Thyroid gland (tissue), 4 donors: ENCODE measurements at regions not wholly inside any gene's neighbourhood (a gene's known extent, or its start where the extent isn't known, plus 50 kb on each side); places are given as distances from the start of the nearest gene placed in this dataset.
"Not testable (repeated sequence)": the region's sequence is repeated elsewhere in the genome, so short reads cannot be mapped to it uniquely, and the experiment has no call there.

ENCODE experiments used
- DNase-seq, 2 donors: peaks; one replicate each; pipeline ENCODE4 v3.0.0-alpha.2; 2019
- H3K27ac ChIP-seq, 3 donors: fragments of 200-600 bp; sonication (generic); 1 replicate in 2 of 3; 2 replicates in 1 of 3; pipeline ENCODE4 v1.5.1; 2016 to 2019; ENCODE audit warnings: mild to moderate bottlenecking in 1 of 3, moderate library complexity in 1 of 3
- H3K27me3 ChIP-seq: fragments of 200-600 bp; sonication (generic); one replicate; pipeline ENCODE4 v1.5.1; 2019
- H3K36me3 ChIP-seq, 2 donors: fragments of 200-600 bp; sonication (generic); one replicate each; pipeline ENCODE4 v1.5.1; 2016 to 2019
- H3K4me1 ChIP-seq, 2 donors: fragments of 200-600 bp; sonication (generic); one replicate each; pipeline ENCODE4 v1.5.1; 2017 to 2019
- H3K4me3 ChIP-seq, 3 donors: fragments of 200-600 bp; sonication (generic); replicated peaks in 1 of 3; 1 replicate in 2 of 3; 2 replicates in 1 of 3; pipeline ENCODE4 v1.5.1; 2016; ENCODE audit warnings: mild to moderate bottlenecking in 1 of 3
- H3K9me3 ChIP-seq: fragments of 200-600 bp; sonication (generic); one replicate; pipeline ENCODE4 v1.5.1; 2017
- POLR2A ChIP-seq, 2 donors: fragments of 450-650 bp; IDR thresholded peaks; one replicate each; pipeline ENCODE4 v1.6.1; 2017; ENCODE audit warnings: antibody characterized with exemption in 2 of 2, mild to moderate bottlenecking in 2 of 2, moderate library complexity in 1 of 2
- WGBS, 2 donors: methylation state at CpG; one replicate each; pipeline ENCODE4 v1.1.5; 2017; 5-methylcytosine and 5-hydroxymethylcytosine counted together
- intact Hi-C: fragments of 100-400 bp; cut with DNase I; formaldehyde crosslinking; loops from one replicate; pipeline ENCODE4 v1.15.1; 2023
- TF ChIP-seq, protein P1 (sequence below), 6 experiments: fragments of 200-600 bp in 3 of 6; fragments of 450-650 bp in 3 of 6; sonication (generic) in 3 of 6; IDR thresholded peaks; one replicate each; pipeline ENCODE4 v1.5.1; 2016 to 2019; ENCODE audit warnings: antibody characterized with exemption in 6 of 6, mild to moderate bottlenecking in 2 of 6, inconsistent platforms in 1 of 6, moderate library complexity in 1 of 6

DNA sequence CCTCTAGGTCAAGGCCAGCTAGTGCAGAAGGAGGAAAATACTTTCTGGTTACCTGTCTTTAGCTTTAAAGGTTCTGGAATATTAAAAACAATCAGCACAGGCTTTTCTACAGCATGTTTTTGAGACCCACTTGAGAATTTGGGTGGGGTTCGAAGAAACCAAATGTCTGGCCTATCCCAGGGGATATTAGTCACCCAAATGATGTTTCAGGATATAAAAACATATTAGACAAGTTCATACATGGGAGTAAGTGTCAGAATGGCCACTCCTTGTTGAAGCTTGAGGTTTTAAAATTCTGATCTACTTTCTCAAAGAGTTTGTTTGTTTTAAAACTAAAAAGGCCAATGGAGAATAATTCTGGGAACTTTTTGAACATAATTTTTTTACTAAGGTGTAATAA is 158.6 kb upstream of the DLX2 start:
- intact Hi-C loops = no loop called here
- no peak for TF ChIP-seq POLR2A (IDR thresholded peaks at IDR 0.05)
- TF ChIP-seq, protein P1, sequence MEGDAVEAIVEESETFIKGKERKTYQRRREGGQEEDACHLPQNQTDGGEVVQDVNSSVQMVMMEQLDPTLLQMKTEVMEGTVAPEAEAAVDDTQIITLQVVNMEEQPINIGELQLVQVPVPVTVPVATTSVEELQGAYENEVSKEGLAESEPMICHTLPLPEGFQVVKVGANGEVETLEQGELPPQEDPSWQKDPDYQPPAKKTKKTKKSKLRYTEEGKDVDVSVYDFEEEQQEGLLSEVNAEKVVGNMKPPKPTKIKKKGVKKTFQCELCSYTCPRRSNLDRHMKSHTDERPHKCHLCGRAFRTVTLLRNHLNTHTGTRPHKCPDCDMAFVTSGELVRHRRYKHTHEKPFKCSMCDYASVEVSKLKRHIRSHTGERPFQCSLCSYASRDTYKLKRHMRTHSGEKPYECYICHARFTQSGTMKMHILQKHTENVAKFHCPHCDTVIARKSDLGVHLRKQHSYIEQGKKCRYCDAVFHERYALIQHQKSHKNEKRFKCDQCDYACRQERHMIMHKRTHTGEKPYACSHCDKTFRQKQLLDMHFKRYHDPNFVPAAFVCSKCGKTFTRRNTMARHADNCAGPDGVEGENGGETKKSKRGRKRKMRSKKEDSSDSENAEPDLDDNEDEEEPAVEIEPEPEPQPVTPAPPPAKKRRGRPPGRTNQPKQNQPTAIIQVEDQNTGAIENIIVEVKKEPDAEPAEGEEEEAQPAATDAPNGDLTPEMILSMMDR (IDR thresholded peaks at IDR 0.05) = no peak
- DNase-seq = no peak
- WGBS, 2 donors = 75 to 91% methylated on average over 1 of the region's 1 CpG
- no peaks in the 10 kb centered on the region for H3K9me3 ChIP-seq
- H3K36me3 ChIP-seq = no peaks in the 10 kb centered on the region
- H3K4me3 ChIP-seq = no peak overlapping the region
- no peak overlapping the region for H3K27ac ChIP-seq
- H3K27me3 ChIP-seq = no peaks in the 10 kb centered on the region
- no peaks in the 10 kb centered on the region for H3K4me1 ChIP-seq

DNA sequence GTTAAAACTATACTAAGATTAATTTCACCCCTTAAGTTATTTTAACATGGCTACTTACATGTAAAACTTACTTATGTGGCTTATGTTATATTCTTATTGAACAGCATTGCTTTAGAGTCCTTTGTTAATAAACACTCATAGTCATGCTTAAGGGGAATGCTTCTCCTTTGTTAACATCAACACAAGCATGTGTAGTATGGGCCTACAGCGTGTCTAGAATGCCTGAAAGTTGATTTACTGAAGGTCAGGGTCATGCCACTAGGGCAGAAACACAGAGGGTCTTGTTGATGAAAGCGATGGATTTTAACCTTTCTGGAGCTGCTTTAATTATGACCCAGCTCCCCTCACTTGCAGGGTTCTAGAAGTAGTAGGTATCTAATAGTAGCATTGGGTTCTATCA is 159.8 kb upstream of the DLX2 start:
- H3K4me1 ChIP-seq = no peaks in the 10 kb centered on the region
- no peak for DNase-seq
- H3K9me3 ChIP-seq = no peaks in the 10 kb centered on the region
- no peaks in the 10 kb centered on the region for H3K36me3 ChIP-seq
- 90 to 94% methylated on average over 2 of the region's 2 CpGs for WGBS, 2 donors
- intact Hi-C loops = no loop called here
- H3K27me3 ChIP-seq = no peaks in the 10 kb centered on the region
- no peak overlapping the region for H3K27ac ChIP-seq
- TF ChIP-seq, protein P1 (IDR thresholded peaks at IDR 0.05) = no peak
- no peak for TF ChIP-seq POLR2A (IDR thresholded peaks at IDR 0.05)
- H3K4me3 ChIP-seq = no peak overlapping the region

DNA sequence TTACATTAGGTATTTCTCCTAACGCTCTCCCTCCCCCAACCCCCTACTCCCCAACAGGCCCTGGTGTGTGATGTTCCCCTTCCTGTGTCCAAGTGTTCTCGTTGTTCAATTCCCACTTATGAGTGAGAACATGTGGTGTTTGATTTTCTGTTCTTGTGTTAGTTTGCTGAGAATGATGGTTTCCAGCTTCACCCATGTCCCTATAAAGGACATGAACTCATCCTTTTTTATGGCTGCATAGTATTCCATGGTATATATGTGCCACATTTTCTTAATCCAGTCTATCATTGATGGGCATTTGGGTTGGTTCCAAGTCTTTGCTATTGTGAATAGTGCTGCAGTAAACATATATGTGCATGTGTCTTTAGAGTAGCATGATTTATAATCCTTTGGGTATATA is 162.1 kb upstream of the DLX2 start:
- DNase-seq, H3K4me3 ChIP-seq, H3K36me3 ChIP-seq, intact Hi-C loops, H3K27ac ChIP-seq, H3K4me1 ChIP-seq, H3K27me3 ChIP-seq, H3K9me3 ChIP-seq: not testable (repeated sequence)
- 93 to 95% methylated on average over 2 of the region's 2 CpGs for WGBS, 2 donors

DNA sequence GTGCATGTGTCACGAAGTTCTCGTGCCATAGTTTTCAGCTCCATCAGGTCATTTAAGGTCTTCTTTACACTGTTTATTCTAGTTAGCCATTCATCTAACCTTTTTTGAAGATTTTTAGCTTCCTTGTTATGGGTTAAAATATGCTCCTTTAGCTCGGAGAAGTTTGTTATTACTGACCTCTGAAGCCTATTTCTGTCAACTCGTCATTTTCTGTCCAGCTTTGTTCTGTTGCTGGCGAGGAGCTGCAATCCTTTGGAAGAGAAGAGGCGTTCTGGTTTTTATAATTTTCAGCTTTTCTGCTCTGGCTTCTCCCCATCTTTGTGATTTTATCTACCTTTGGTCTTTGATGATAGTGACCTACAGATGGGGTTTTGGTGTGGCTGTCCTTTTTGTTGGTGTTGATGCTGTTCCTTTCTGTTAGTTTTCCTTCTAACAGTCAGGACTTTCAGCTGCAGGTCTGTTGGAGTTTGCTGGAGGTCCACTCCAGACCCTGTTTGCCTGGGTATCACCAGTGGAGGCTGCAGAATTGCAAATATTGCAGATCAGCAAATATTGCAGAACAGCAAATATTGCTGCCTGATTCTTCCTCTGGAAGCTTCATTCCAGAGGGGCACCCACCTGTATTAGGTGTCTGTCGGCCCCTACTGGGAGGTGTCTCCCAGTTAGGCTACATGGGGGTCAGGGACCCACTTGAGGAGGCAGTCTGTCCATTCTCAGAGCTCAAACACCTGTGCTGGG is 157.7 kb upstream of the ITGA6 start:
- H3K27ac ChIP-seq, H3K4me1 ChIP-seq, H3K27me3 ChIP-seq, H3K36me3 ChIP-seq, DNase-seq, H3K9me3 ChIP-seq, H3K4me3 ChIP-seq, intact Hi-C loops: not testable (repeated sequence)
- 81 to 87% methylated on average over 7 of the region's 7 CpGs for WGBS, 2 donors

DNA sequence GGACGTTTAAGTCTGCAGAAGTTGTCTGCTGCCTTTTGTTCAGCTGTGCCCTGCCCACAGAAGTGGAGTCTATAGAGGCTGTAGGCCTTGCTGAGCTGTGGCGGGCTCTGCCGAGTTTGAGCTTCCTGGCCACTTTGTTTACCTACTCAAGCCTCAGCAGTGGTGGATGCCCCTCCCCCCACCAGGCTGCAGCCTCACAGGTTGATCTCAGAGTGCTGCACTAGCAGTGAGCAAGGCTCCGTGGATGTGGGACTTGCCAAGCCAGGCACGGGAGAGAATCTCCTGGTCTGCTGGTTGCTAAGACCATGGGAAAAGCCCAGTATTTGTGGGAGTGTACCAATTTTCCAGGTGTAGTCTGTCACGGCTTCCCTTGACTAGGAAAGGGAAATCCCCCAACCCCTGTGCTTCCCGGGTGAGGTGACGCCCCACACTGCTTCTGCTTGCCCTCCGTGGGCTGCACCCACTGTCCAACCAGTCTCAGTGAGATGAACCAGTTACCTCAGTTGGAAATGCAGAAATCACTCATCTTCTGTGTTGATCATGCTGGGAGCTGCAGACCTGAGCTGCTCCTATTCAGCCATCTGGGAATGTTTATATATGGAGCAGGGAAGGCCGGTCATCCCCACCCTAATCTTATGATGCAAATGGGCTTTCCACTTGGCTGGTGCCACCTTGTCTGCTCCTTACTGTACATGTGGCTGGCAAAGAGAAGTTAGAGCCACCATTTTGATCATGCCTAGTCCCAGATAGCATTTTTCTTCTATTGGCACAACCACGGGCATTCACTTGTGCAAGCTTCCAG is 156.9 kb upstream of the ITGA6 start:
- H3K9me3 ChIP-seq = no peaks in the 10 kb centered on the region
- TF ChIP-seq, protein P1 (IDR thresholded peaks at IDR 0.05) = no peak
- no peak for TF ChIP-seq POLR2A (IDR thresholded peaks at IDR 0.05)
- no peak overlapping the region for H3K27ac ChIP-seq
- 82% methylated on average over 8 to 11 of the region's 11 CpGs for WGBS, 2 donors
- H3K4me1 ChIP-seq = no peaks in the 10 kb centered on the region
- DNase-seq = no peak
- no peaks in the 10 kb centered on the region for H3K27me3 ChIP-seq
- H3K4me3 ChIP-seq = no peak overlapping the region
- H3K36me3 ChIP-seq = no peaks in the 10 kb centered on the region
- intact Hi-C loops = no loop called here

DNA sequence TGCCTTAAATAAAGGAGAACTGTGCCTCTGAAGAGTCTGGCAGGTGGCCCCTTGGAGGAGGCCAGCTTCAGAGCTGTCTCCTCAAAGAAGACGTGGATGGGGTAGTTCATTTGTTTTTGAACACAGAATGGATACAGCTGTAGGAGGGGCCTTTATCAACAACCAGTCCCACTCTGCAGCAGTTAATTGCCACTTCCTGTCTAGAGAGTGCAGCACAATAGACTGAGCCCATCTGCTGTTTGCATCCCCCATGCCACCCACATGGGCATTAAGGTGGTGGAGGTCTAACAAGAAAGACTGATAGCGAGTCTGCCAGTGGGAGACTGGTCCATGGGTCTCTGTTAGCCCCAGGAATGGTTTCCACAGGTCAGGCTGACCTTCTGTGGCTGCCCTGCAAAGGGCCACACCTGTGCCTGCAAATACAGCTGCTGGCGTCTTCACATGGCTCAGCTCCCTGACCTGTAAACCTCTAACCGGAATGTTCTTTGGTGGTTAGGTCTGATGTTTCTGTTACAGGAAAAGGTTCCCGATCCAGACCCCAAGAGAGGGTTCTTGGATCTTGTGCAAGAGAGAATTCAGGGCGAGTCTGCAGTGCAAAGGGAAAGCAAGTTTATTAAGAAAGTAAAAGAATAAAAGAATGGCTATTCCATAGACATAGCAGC is 153.3 kb upstream of the ITGA6 start:
- H3K27me3 ChIP-seq = no peaks in the 10 kb centered on the region
- DNase-seq = no peak
- H3K9me3 ChIP-seq = no peaks in the 10 kb centered on the region
- intact Hi-C loops = no loop called here
- no peak overlapping the region for H3K4me3 ChIP-seq
- H3K4me1 ChIP-seq = no peaks in the 10 kb centered on the region
- 79 to 82% methylated on average over 6 of the region's 6 CpGs for WGBS, 2 donors
- TF ChIP-seq POLR2A (IDR thresholded peaks at IDR 0.05) = no peak
- TF ChIP-seq, protein P1 (IDR thresholded peaks at IDR 0.05) = no peak
- no peak overlapping the region for H3K27ac ChIP-seq
- H3K36me3 ChIP-seq = no peaks in the 10 kb centered on the region
